ENCODE measurements at regions not wholly inside any gene's neighbourhood (a gene's known extent, or its start where the extent isn't known, plus 50 kb on each side); places are given as distances from the start of the nearest gene placed in this dataset.
"Not testable (repeated sequence)": the region's sequence is repeated elsewhere in the genome, so short reads cannot be mapped to it uniquely, and the experiment has no call there.

DNA sequence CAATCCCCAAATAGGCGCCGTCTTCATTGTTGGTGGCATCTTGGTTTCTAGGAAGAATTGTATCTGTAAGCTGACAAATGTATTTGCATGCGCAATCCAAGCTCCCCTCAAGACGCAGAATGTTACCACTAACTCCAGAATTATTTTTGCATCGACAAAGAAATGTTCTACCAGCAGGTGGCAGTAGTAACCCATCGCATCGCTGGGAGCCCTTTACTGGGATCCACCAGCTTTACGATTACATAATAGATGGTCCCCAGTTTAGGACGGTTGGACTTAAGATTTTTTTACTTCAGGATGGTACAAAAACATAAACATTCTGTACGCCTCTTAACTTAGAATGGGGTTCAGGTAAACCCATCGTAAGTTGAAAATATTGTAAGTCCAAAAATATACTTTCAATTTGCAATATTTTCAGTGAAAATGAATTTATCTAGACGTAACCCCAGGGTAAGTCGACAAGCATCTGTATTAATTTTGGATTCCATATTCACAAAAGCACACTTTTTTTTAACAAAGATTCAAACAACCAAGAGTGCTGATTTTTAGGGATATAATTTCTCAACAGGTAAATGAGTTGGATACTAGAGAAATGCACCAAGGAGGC, 114.0 kb upstream of the COBL start:
- no TSS peak for BruUV-seq (replicated peaks)
- no peaks in the 10 kb centered on the region for H3K9me3 ChIP-seq (ENCODE audit: insufficient read depth, low read depth)
- no peaks in the 10 kb centered on the region for H4K20me1 ChIP-seq (ENCODE audit: insufficient read depth)
- H3K4me2 ChIP-seq: peak overlapping the region; percentile 6; the same call in 1 of the 2 replicates
- H3F3A ChIP-seq (ENCODE audit: insufficient read depth, low read depth): no peaks in the 10 kb centered on the region
- no peak overlapping the region for H3K4me3 ChIP-seq
- ChIA-PET CTCF (interaction anchor here (0.5 to 1.9 kb wide), 5 partner anchors 268 to 1226 kb away, joined by 3 to 10 read pairs (median 5); no protein-coding TSS in a partner anchor), POLR2A (ENCODE audit: unreplicated experiment) (no interaction called here)
- DNase-seq: peak; percentile 50 to 60
- TF ChIP-seq, protein P1, sequence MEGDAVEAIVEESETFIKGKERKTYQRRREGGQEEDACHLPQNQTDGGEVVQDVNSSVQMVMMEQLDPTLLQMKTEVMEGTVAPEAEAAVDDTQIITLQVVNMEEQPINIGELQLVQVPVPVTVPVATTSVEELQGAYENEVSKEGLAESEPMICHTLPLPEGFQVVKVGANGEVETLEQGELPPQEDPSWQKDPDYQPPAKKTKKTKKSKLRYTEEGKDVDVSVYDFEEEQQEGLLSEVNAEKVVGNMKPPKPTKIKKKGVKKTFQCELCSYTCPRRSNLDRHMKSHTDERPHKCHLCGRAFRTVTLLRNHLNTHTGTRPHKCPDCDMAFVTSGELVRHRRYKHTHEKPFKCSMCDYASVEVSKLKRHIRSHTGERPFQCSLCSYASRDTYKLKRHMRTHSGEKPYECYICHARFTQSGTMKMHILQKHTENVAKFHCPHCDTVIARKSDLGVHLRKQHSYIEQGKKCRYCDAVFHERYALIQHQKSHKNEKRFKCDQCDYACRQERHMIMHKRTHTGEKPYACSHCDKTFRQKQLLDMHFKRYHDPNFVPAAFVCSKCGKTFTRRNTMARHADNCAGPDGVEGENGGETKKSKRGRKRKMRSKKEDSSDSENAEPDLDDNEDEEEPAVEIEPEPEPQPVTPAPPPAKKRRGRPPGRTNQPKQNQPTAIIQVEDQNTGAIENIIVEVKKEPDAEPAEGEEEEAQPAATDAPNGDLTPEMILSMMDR (conservative IDR thresholded peaks at IDR 0.05): peak; percentile 98
- no peak for TF ChIP-seq EZH2 (IDR thresholded peaks at IDR 0.05; ENCODE audit: low read depth)
- intact Hi-C loops (cut with micrococcal nuclease; ENCODE audit: unreplicated experiment): loop anchor here (2.0 to 10.0 kb wide), 2 partner anchors 834 to 1488 kb away; no protein-coding TSS in a partner anchor
- H3K4me1 ChIP-seq (replicated peaks; ENCODE audit: insufficient read depth): no peaks in the 10 kb centered on the region
- no peak overlapping the region for H2AFZ ChIP-seq
- H3K79me2 ChIP-seq (ENCODE audit: low read depth): no peaks in the 10 kb centered on the region
- no peak overlapping the region for H3K27ac ChIP-seq
- H3K9me2 ChIP-seq (ENCODE audit: insufficient read depth): no peaks in the 10 kb centered on the region
- H3K36me3 ChIP-seq (ENCODE audit: low read depth): no peaks in the 10 kb centered on the region
- peaks cover 60% of the 10 kb centered on the region for H3K27me3 ChIP-seq (ENCODE audit: insufficient read depth, low read depth)

GRCh38 chr7:51428217-51428887, 111.7 kb upstream of the COBL start:
- Histone ChIP-seq H3K79me2 (ENCODE audit: low read depth) (no peaks in the 10 kb centered on the region), H4K20me1 (ENCODE audit: insufficient read depth) (no peaks in the 10 kb centered on the region), H3F3A (ENCODE audit: insufficient read depth, low read depth) (no peaks in the 10 kb centered on the region), H3K4me1 (replicated peaks; ENCODE audit: insufficient read depth) (no peaks in the 10 kb centered on the region), H3K9me2 (ENCODE audit: insufficient read depth) (no peaks in the 10 kb centered on the region), H3K4me3 (no peak overlapping the region), H3K9me3 (ENCODE audit: insufficient read depth, low read depth) (no peaks in the 10 kb centered on the region), H3K27ac (no peak overlapping the region), H3K4me2 (no peak overlapping the region), H3K27me3 (ENCODE audit: insufficient read depth, low read depth) (peaks cover 40% of the 10 kb centered on the region), H3K36me3 (ENCODE audit: low read depth) (no peaks in the 10 kb centered on the region), H2AFZ (no peak overlapping the region)
- TF ChIP-seq, protein P1 (conservative IDR thresholded peaks at IDR 0.05): peak; percentile 87
- no peak for TF ChIP-seq EZH2 (IDR thresholded peaks at IDR 0.05; ENCODE audit: low read depth)
- POLR2A ChIA-PET (ENCODE audit: unreplicated experiment): no interaction called here
- CTCF ChIA-PET: interaction anchor here (1.0 kb wide), 1 partner anchor 265 kb away, joined by 18 read pairs; no protein-coding TSS in a partner anchor
- intact Hi-C loops (cut with micrococcal nuclease; ENCODE audit: unreplicated experiment): loop anchor here (1.0 to 10.0 kb wide), 4 partner anchors 61 to 1224 kb away; no protein-coding TSS in a partner anchor
- BruUV-seq (replicated peaks): no TSS peak
- DNase-seq: peak; percentile 53 to 55

DNA sequence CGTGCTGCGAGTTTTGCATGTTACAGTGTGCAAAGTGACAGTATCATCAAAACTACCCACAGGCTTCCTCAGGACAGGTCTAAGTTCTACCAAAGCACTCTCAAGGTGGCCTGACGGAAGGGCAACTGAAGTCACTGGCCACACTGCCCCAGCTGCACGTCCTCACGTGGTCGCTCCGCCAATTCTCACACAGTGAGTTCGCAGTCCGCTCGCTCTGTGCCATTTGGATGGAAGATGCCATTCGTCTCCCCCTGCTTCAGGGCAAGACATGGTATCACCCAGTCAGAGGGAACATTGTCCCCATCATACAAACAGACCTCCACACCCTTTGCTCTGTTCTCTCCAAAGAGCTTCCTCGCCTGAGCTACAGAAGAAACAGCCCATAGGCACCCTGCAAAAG, 109.6 kb upstream of the COBL start:
- CTCF ChIA-PET: interaction anchor here (1.6 kb wide), 1 partner anchor 264 kb away, joined by 9 read pairs; no protein-coding TSS in a partner anchor
- intact Hi-C loops (cut with micrococcal nuclease; ENCODE audit: unreplicated experiment): loop anchor here (5.0 to 10.0 kb wide), 2 partner anchors 59 to 1221 kb away; no protein-coding TSS in a partner anchor
- Histone ChIP-seq H3K4me3 (no peak overlapping the region), H3K9me2 (ENCODE audit: insufficient read depth) (no peaks in the 10 kb centered on the region), H3K36me3 (ENCODE audit: low read depth) (no peaks in the 10 kb centered on the region), H3K27me3 (ENCODE audit: insufficient read depth, low read depth) (peaks cover 38% of the 10 kb centered on the region; the same call in 1 of the 2 replicates), H2AFZ (no peak overlapping the region), H4K20me1 (ENCODE audit: insufficient read depth) (no peaks in the 10 kb centered on the region), H3K27ac (no peak overlapping the region), H3K4me1 (replicated peaks; ENCODE audit: insufficient read depth) (no peaks in the 10 kb centered on the region), H3K9me3 (ENCODE audit: insufficient read depth, low read depth) (no peaks in the 10 kb centered on the region), H3K4me2 (no peak overlapping the region), H3K79me2 (ENCODE audit: low read depth) (no peaks in the 10 kb centered on the region), H3F3A (ENCODE audit: insufficient read depth, low read depth) (no peaks in the 10 kb centered on the region)
- TF ChIP-seq EZH2 (IDR thresholded peaks at IDR 0.05; ENCODE audit: low read depth): no peak
- TF ChIP-seq, protein P1 (conservative IDR thresholded peaks at IDR 0.05): no peak
- POLR2A ChIA-PET (ENCODE audit: unreplicated experiment): no interaction called here
- DNase-seq: peak in 1 of 2 experiments; percentile 17
- BruUV-seq (replicated peaks): no TSS peak

GRCh38 chr7:51409934-51410333, 93.3 kb upstream of the COBL start:
- H4K20me1 ChIP-seq (ENCODE audit: insufficient read depth); H3K4me3 ChIP-seq; POLR2A ChIA-PET (ENCODE audit: unreplicated experiment); H3K4me1 ChIP-seq (replicated peaks; ENCODE audit: insufficient read depth); H3F3A ChIP-seq (ENCODE audit: insufficient read depth, low read depth); H3K27ac ChIP-seq; H3K79me2 ChIP-seq (ENCODE audit: low read depth); H2AFZ ChIP-seq; BruUV-seq (replicated peaks); H3K36me3 ChIP-seq (ENCODE audit: low read depth); DNase-seq; H3K9me2 ChIP-seq (ENCODE audit: insufficient read depth); intact Hi-C loops (cut with micrococcal nuclease; ENCODE audit: unreplicated experiment); CTCF ChIA-PET; H3K9me3 ChIP-seq (ENCODE audit: insufficient read depth, low read depth); H3K4me2 ChIP-seq: not testable (repeated sequence)
- peaks cover 38% of the 10 kb centered on the region for H3K27me3 ChIP-seq (ENCODE audit: insufficient read depth, low read depth)

DNA sequence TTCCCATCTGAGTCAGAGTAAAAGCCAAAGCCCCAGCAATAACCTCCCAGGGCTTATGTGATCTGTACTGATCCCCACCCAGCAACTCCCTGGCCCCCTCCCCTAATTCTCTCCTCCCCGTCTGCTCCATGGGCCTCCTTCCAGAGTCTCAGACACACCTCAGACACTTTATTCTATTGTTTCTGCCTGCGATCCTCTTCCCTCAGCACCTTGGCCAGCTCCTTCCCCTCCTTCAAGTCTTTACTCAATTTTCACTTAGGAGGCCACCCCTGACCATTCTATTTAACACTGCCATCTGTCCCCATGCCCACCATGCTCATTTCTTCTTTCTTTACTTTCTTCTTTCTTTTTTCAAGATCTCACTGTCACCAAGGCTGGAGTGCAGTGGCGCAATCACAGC, 81.0 kb upstream of the COBL start:
- CTCF ChIA-PET: not testable (repeated sequence)

More for the DNA sequence above, 81.0 kb upstream of the COBL start:
- POLR2A ChIA-PET (ENCODE audit: unreplicated experiment); H3K27ac ChIP-seq; H3K4me1 ChIP-seq (replicated peaks; ENCODE audit: insufficient read depth); H3K79me2 ChIP-seq (ENCODE audit: low read depth); H3K36me3 ChIP-seq (ENCODE audit: low read depth); H3K4me3 ChIP-seq; BruUV-seq (replicated peaks); DNase-seq; H3K9me3 ChIP-seq (ENCODE audit: insufficient read depth, low read depth); H3F3A ChIP-seq (ENCODE audit: insufficient read depth, low read depth); H3K9me2 ChIP-seq (ENCODE audit: insufficient read depth); H2AFZ ChIP-seq; H3K4me2 ChIP-seq; H4K20me1 ChIP-seq (ENCODE audit: insufficient read depth); intact Hi-C loops (cut with micrococcal nuclease; ENCODE audit: unreplicated experiment): not testable (repeated sequence)
- peaks cover 34% of the 10 kb centered on the region for H3K27me3 ChIP-seq (ENCODE audit: insufficient read depth, low read depth)
